GM12864 (cell line): ENCODE measurements at regions not wholly inside any gene's neighbourhood (a gene's known extent, or its start where the extent isn't known, plus 50 kb on each side); places are given as distances from the start of the nearest gene placed in this dataset.

Experiments used
- DNase-seq: peaks from one replicate; pipeline ENCODE4 v3.0.0-alpha.2; 2011; ENCODE audit warnings: low read depth
- H3K4me3 ChIP-seq: 2 replicates; pipeline ENCODE4 v1.5.1; 2011; ENCODE audit warnings: mild to moderate bottlenecking, low read depth, low read length, control low read depth
- TF ChIP-seq, protein P1 (sequence below): IDR thresholded peaks from 2 replicates; pipeline ENCODE4 v1.5.1; 2011; ENCODE audit warnings: low read depth, mild to moderate bottlenecking, moderate library complexity, low read length, control low read depth, inconsistent platforms; ENCODE audit errors: missing control alignments

DNA sequence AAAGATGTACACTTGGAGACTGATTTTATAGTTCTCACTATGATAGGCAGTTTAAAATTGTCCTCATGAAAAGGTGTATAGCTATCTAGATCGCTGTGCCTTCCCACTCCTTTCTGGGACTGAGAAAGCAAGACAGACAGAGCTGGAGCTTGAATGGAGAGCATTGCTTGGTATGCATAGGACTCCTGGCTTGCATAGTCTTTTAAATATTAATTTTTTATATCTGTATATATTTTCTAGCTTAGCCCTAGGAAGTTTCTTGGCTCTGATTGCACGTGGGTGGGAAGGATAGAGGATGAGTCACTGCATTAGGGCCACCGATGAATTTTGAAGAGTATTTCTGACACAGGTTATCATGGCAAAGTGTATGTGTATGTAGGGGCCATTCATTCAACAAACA is 150.0 kb upstream of the SPACA1 start:
- TF ChIP-seq, protein P1, sequence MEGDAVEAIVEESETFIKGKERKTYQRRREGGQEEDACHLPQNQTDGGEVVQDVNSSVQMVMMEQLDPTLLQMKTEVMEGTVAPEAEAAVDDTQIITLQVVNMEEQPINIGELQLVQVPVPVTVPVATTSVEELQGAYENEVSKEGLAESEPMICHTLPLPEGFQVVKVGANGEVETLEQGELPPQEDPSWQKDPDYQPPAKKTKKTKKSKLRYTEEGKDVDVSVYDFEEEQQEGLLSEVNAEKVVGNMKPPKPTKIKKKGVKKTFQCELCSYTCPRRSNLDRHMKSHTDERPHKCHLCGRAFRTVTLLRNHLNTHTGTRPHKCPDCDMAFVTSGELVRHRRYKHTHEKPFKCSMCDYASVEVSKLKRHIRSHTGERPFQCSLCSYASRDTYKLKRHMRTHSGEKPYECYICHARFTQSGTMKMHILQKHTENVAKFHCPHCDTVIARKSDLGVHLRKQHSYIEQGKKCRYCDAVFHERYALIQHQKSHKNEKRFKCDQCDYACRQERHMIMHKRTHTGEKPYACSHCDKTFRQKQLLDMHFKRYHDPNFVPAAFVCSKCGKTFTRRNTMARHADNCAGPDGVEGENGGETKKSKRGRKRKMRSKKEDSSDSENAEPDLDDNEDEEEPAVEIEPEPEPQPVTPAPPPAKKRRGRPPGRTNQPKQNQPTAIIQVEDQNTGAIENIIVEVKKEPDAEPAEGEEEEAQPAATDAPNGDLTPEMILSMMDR, result no peak
- no peak overlapping the region for H3K4me3 ChIP-seq
- DNase-seq, result no peak

DNA sequence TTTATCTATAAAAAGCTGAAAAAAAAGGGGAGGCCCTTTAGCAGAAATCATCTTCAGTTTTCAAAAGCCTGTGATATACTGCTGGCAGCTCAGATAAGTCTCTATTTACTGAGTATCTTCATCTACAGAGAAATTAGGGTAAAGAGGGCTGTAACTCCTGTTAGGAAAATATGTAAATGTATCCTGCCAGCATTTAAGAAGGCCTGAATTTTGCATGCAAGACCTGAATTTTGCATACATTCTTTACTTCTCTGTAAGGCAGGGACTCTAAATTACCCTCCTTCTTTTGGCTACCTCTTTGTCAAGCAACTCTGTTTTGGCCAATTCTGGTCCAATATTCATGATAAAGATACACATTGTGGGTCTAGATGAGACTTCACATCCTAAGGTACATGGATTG is 150.6 kb upstream of the SPACA1 start:
- TF ChIP-seq, protein P1, result no peak
- no peak overlapping the region for H3K4me3 ChIP-seq
- no peak for DNase-seq

- DNase-seq, result no peak
- TF ChIP-seq, protein P1, result no peak
- no peak overlapping the region for H3K4me3 ChIP-seq
Observed at GRCh38 chr6:87887266-87887665, 160.4 kb upstream of the SPACA1 start.

DNA sequence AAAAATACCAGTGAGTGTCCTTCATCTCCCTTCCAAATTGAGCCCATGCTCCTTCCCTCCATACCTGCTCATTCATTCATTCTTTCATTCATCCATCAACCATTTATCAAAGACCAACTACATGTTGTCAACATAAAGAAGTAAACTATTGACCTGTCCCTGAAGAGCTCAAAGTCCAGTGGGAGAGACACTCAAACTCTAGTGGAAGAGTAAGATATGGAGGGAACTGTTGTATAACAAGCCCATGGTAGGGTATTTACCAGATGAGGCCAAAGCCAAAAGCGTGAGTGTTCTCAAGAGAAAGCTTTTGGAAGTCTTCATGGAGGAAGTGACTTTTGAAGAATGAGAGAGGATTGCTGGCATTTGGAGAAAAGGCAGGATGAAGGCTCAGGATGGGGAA is 163.4 kb upstream of the SPACA1 start:
- TF ChIP-seq, protein P1, result no peak
- DNase-seq, result no peak
- H3K4me3 ChIP-seq, result no peak overlapping the region

DNA sequence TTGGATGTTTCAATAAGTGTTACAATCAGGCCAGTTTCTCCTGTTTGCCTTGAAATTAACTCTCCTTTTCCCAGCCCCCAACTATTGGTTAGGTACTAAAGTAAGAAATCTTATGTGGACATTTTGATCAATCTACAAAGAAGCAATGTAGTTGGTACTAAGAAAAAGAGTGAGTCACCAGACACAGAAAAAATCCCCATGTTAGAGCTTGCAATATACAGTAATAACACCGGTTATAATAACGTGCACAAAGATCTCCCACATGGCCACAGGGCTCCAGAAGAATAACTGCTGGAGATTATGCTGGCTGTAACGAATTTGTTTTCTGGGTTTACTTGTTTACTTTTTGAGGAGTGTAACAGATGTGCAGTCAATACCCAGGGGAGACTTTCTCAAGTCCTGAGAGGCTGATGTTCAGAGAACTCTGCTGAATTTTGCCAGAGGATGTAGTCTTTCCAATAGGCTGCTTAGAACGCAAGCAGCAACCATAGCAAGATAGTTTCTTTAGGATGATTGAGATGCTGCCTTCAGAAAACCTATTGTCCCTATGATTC is 166.2 kb upstream of the SPACA1 start:
- DNase-seq, result no peak
- H3K4me3 ChIP-seq, result no peak overlapping the region
- TF ChIP-seq, protein P1, result no peak

GRCh38 chr6:87879132-87879861 is 168.3 kb upstream of the SPACA1 start:
- H3K4me3 ChIP-seq, result no peak overlapping the region
- DNase-seq, result peak; percentile 18
- TF ChIP-seq, protein P1, result no peak

DNA sequence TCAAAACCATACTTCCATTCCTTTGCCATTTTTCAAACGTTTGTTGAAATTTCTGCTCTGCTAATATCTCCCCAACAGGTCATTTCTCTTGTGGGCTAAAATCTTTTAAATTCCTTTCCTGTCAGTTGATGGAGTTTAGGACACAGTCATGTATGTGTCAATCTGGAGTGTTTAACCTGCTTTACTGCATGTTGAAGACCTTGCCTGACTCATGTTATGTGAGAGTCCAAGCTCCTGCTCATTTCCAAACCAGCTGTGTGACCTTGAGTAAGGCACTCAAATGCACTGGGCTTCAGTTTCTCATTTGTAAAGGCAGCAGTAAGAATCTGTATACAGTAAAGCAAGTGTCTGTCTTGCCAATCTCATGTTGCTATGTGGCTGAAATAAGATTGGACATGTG is 171.9 kb upstream of the SPACA1 start:
- no peak overlapping the region for H3K4me3 ChIP-seq
- DNase-seq, result peak; percentile 10
- TF ChIP-seq, protein P1, result no peak
